ENCODE measurements at regions not wholly inside any gene's neighbourhood (a gene's known extent, or its start where the extent isn't known, plus 50 kb on each side); places are given as distances from the start of the nearest gene placed in this dataset.
A peak's percentile ranks its signal among the peaks of the same experiment; 100 is the strongest.
"Not testable (repeated sequence)": the region's sequence is repeated elsewhere in the genome, so short reads cannot be mapped to it uniquely, and the experiment has no call there.

- DNase-seq: no peak
Measured at GRCh38 chr7:91719008-91719407, 161.5 kb downstream of the MTERF1 start.

DNA sequence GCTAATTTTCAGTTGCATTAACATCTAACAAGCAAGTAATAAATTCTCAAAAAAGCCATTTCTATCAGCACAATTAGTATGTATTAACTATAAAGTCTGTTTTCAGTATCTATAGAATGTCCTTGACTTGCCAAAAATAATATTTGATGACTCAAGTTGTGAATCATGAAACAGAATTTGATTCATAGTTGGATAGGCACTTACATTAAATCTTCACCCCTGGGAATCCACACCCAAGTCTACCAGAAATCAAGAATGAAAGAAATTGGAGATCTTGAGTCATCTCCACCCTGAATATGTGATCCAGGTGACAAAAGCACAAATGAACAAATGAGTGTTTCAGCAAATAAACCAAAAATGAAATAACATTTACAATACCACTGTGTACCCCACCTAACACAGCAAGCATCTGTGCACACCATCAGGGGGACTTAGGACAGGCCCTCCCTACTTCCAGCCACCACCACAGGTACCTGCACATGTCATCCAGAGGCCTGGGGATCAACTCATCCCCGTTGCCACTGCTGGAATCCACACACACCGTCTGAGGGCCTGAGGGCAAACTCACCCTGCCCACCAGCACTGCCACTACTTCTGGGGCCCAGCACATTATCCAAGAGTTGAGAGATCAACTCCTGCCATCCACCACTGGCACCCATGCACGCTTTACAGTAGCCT, 160.1 kb downstream of the MTERF1 start:
- no peak for DNase-seq

GRCh38 chr7:91722831-91723230, 157.7 kb downstream of the MTERF1 start:
- no peak for DNase-seq

- not testable (repeated sequence) for DNase-seq
Measured at GRCh38 chr7:91729046-91729445, 151.5 kb downstream of the MTERF1 start.

GRCh38 chr7:91731976-91732375, 148.5 kb downstream of the MTERF1 start:
- no peak for DNase-seq

DNA sequence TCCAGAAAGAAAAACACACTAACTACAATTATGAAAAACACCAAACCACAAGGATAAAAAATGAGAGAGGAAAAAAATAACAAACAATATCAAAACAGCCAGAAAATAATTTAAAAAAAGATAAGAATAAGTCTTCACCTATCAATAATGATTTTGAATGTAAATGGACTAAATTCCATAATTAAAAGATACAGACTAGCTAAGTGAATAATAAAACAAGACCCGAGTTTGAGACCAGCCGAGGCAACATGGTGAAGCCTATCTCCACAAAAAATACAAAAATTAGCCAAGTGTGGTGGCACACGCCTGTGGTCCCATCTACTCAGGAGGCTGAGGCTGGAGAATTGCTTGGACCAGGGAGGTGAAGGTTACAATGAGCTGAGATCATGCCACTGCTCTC, 131.1 kb downstream of the MTERF1 start:
- DNase-seq: no peak

- no peak for DNase-seq
Measured at GRCh38 chr7:91750091-91750490, 130.4 kb downstream of the MTERF1 start.

DNA sequence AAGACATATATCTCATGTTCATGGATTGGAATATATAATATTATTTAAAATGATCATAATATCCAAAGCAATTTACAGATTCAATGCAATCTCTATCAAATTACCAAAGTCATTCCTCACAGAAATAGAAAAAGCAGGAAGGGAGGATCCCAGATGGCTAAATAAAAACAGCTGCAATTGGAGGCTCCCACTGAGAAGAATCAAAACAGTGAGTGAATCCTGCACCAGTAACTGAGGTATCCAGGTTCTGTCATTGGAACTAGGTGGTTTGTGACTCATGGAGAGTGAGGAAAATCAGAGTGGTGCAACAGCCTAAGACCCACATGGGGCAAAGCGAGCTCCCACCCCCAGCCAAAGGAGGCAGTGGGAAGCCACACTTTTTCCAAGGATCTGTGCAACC, 128.4 kb downstream of the MTERF1 start:
- no peak for DNase-seq

DNA sequence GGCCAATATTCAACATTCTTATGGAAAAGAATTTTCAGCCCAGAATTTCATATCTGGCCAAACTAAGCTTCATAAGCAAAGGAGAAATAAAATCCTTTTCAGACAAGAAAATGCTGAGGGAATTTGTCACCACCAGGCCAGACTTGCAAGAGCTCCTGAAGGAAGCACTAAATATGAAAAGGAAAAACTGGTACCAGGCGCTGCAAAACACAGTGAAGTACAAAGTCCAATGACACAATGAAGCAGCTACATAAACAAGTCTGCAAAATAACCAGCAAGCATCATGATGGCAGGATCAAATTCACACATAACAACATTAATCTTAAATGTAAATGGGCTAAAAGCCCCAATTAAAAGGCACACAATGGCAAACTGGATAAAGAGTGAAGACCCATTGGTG, 126.2 kb downstream of the MTERF1 start:
- DNase-seq: not testable (repeated sequence)

DNA sequence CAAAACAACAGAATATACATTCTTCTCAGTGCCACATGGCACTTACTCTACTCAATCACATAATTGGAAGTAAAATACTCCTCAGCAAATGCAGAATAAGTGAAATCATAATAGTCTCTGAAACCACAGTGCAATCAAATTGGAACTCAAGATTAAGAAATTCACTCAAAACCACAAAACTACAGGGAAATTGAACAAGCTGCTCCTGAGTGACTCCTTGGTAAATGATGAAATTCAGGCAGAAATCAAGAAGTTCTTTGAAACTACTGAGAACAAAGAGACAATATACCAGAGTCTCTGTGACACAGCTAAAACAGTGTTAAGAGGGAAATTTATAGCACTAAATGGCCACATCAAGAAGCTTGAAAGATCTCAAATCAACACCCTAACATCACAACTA, 125.4 kb downstream of the MTERF1 start:
- DNase-seq: not testable (repeated sequence)

GRCh38 chr7:91759205-91759863, 121.2 kb downstream of the MTERF1 start:
- DNase-seq: peak; percentile 80

GRCh38 chr7:91767820-91768219, 112.7 kb downstream of the MTERF1 start:
- no peak for DNase-seq

DNA sequence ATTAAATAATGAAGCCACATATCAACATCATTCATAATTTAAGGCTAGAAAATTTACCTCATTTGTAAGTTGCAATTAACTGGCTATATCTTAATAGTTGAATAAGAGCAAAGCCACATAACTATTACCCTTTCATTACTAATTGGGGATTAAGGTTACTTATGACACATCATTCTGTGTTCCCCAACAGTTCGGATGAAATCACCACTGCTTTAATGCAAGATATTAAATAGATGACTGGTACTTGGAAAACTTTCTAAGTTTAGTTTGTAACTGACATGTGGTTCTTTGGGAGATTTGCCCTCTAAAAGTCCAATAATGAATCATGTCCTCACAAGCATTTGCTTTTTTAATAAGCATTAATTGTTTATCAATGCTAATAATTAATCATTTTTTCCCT, 109.1 kb downstream of the MTERF1 start:
- DNase-seq: no peak

GRCh38 chr7:91771921-91772815, 108.3 kb downstream of the MTERF1 start:
- no peak for DNase-seq

DNA sequence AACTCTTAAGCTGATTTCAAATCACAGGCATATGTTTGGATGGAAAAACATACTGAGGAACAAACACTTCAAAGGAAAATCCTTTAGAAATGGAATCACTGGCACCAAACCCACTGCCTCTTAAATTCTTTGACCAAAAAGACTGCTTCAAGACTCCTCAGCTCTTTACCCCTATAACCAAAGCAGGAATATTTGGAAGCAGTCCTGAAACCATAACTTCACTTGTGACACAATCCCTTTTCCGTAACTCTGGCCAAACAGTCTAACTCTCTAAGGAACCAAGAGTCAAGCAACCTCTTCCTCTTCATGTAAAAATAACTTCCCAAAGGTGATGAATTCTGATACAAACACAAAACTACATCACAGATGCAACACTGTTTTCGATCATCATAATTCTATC, 104.3 kb downstream of the MTERF1 start:
- DNase-seq: no peak

DNA sequence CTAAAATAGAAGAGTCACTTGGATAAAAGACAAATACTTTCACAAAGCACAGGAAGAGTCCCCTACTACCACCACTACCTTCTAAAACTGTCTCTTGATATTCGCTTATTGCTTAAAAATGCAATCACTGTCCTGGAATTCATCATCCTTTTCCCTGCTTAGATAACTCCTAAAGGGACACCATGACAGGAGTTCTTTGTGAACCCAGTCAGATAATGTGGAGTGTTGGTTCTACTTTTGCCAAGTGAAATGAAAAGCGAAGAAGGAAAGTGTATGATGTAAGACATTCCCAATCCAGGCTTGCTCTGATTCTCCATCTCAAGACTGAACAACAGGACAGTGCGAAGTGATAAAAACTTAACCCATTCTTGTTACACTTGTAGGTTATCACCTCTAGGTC, 103.0 kb downstream of the MTERF1 start:
- DNase-seq: no peak

DNA sequence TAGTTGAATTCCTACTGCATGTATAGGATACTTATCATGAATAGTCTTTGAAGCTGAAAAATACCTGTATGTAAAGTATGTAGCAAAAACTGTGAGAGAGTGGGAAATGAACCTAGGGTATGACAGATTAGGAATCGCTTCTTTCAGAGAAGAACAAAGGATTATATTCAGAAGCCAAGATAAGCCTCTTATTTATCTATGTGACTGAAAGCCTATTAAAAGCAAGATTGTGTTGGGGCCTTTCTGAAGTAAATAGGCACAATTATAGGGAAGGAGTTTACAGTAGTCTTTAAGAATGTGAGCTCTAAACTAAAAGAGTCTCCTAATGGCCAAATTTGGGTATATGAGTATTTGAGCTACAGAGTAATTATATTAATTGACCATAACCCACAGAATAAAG, 102.1 kb downstream of the MTERF1 start:
- no peak for DNase-seq

DNA sequence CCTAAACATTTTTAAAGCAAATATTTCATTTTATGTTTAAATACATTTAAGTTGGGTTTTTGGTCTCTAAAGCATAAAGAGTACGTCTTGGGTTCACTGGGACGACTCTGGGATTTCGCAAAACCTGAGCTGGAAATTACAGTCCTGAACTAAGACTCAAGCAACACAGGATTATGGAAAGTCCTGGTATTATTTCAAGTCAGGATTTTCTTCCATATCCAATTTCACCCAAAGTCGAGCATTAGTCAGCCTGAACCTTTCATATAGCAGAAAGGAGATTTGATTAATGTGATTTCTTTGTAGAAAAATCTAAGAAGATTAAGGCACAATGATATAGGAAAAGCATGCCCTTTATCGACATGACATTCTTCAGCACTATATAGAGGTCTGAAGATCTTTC, 100.0 kb downstream of the MTERF1 start:
- DNase-seq: no peak

DNA sequence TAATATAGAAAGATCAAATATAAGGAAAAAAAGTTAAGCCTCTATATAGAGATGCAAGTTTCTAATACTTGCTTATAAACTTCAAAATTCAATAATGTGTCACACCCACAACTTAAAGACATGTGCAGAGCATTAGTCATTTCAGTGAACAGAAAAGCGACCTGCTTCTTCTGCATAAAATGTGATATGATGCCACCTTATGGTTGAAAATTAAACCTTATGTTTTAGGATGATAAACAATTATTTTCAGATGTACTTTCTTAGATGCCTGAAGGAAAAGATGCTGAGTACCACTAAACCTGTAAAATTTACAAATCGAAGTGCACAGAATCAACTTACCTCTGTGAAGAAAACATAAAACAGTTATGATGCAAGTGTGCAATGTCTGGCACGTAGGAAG, 96.0 kb downstream of the MTERF1 start:
- DNase-seq: peak; percentile 37

DNA sequence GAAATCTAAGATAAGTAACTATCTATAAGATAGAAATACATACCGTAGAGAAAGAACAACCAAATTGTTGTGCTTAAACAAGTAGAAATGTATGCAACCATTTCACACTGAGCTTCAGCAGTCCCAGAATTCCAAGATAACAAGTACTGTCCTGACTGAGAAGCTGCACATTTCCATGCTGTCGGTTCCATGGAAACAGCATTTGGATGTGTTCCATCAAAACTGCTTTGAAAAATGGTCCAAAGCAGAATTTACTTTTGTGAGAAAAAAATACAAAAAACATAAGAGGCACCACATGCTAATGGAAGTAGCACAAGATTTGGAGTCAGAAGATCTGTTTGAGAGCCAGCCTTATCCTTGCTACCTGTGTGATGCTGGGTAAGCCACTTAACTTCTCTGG, 92.6 kb downstream of the MTERF1 start:
- DNase-seq: no peak

DNA sequence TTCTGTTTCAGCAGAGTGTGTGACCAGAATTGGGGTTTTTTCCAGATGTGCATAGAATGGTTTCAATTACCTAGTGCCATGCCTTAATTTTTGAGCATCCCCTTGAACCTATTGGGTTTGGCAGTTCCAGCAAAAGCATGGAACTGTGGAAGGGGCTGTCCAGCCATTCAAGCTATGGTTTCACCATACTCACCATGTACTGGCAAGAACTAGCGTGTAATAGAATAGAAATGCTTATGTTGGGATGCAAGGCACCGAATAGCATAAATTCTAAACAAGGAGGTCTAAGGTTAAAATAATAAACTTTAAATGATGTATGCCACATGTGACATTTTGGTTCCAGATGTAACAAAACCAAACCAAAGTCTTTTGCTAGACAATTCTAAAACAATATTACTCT, 91.4 kb downstream of the MTERF1 start:
- no peak for DNase-seq

GRCh38 chr7:91789558-91789957, 90.9 kb downstream of the MTERF1 start:
- DNase-seq: no peak

DNA sequence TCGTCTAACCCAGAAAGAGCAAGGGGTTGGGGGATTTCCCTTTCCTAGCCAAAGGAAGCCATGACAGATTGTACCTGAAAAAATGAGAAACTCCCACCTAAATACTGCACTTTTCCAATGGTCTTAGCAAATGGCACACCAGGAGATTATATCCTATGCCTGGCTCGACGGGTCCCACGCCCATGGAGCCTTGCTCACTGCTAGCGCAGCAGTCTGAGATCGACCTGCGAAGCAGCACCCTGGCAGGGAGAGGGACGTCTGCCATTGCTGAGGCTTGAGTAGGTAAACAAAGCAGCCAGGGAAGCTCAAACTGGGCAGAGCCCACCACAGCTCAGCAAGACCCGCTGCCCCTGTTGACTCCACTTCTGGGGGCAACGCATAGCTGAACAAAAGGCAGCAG, 89.9 kb downstream of the MTERF1 start:
- DNase-seq: not testable (repeated sequence)

DNA sequence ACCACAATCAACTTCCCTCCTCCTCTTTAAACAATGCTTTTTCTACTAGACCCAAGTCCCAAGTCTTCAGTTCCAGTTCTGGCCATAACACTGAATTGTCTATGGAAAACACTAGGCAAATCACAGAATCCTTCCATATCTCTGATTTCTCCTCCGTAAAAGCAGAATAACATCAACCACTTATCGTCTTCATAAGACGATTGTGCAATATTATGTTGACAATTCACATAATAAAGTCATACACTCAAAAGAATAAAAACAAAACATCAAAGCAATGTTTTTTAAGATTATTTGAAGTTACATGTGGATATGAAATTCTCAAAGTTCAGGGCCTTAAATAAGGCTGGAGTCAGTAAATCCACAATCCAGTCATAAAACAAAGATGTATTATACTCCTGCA, 84.4 kb downstream of the MTERF1 start:
- no peak for DNase-seq
